ENCODE measurements at regions not wholly inside any gene's neighbourhood (a gene's known extent, or its start where the extent isn't known, plus 50 kb on each side); places are given as distances from the start of the nearest gene placed in this dataset.

- TF ChIP-seq CTCF (IDR thresholded peaks at IDR 0.05) (no peak), POLR2AphosphoS5 (IDR thresholded peaks at IDR 0.05) (no peak)
These were observed 206.7 kb upstream of the CPNE8 start for GRCh38 chr12:39112064-39112463.
